Esophagus squamous epithelium (tissue), 4 donors: ENCODE measurements at regions not wholly inside any gene's neighbourhood (a gene's known extent, or its start where the extent isn't known, plus 50 kb on each side); places are given as distances from the start of the nearest gene placed in this dataset.

Experiments used
- POLR2A ChIP-seq, 4 donors: fragments of 450-650 bp; IDR thresholded peaks; one replicate each; pipeline ENCODE4 v1.6.1; 2017; ENCODE audit warnings: antibody characterized with exemption in 4 of 4, mild to moderate bottlenecking in 4 of 4, moderate library complexity in 3 of 4
- TF ChIP-seq, protein P1 (sequence below), 6 experiments: fragments of 450-650 bp in 4 of 6; fragments of 200-600 bp in 2 of 6; sonication (generic) in 2 of 6; IDR thresholded peaks; one replicate each; pipeline ENCODE4 v1.5.1; 2016 to 2019; ENCODE audit warnings: antibody characterized with exemption in 6 of 6, mild to moderate bottlenecking in 4 of 6, moderate library complexity in 4 of 6

DNA sequence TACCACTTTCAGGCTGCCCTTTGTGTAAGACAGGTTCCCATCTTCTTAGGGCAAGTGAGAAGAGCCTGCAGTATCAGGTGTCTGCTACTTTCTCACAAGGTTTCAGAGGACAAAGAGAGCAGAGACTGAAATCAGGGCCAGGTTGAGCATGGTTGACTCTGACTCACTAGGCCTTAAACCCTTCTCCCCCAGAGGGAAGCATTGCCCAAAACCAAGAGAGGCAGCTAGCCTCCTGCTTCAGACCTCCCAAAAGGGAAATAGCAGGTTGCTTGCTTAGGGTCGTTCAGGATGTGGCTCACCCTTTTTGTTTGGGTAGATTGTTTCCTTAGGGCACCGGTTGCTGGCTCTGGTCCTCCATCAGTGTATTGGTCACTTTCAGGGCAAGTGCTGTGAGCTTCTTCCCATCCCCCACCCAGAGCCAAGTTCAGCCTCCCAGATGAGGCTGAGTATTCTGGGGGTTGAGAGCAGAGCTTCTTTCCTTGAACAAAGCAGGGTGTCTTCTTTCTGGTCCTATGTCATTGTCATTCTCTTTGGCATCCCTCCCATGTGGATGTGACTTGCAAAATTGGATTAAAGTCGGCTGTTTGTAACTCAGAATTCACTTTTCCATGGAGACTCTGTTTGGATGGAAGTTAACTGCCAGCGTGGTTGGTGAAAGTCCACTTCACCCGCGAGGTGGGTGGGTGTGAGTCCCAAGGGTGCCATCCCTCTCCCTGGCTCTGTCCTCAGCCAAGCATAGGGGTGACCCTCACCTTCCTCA, 55.5 kb upstream of the GALNT2 start:
- no peak for TF ChIP-seq POLR2A (IDR thresholded peaks at IDR 0.05)
- TF ChIP-seq, protein P1, sequence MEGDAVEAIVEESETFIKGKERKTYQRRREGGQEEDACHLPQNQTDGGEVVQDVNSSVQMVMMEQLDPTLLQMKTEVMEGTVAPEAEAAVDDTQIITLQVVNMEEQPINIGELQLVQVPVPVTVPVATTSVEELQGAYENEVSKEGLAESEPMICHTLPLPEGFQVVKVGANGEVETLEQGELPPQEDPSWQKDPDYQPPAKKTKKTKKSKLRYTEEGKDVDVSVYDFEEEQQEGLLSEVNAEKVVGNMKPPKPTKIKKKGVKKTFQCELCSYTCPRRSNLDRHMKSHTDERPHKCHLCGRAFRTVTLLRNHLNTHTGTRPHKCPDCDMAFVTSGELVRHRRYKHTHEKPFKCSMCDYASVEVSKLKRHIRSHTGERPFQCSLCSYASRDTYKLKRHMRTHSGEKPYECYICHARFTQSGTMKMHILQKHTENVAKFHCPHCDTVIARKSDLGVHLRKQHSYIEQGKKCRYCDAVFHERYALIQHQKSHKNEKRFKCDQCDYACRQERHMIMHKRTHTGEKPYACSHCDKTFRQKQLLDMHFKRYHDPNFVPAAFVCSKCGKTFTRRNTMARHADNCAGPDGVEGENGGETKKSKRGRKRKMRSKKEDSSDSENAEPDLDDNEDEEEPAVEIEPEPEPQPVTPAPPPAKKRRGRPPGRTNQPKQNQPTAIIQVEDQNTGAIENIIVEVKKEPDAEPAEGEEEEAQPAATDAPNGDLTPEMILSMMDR (IDR thresholded peaks at IDR 0.05): no peak
